ENCODE measurements at regions not wholly inside any gene's neighbourhood (a gene's known extent, or its start where the extent isn't known, plus 50 kb on each side); places are given as distances from the start of the nearest gene placed in this dataset.

GRCh38 chr2:163419000-163419830 is 316.6 kb downstream of the FIGN start:
- Mint-ChIP-seq H3K36me3 (no peaks in the 10 kb centered on the region), H3K27me3 (no peaks in the 10 kb centered on the region), H3K9me3 (peaks cover 11% of the 10 kb centered on the region), H3K27ac (no peak overlapping the region), H3K4me1 (no peaks in the 10 kb centered on the region), H3K4me3 (no peak overlapping the region)
- no peak for DNase-seq
- CTCF ChIA-PET = no interaction called here

DNA sequence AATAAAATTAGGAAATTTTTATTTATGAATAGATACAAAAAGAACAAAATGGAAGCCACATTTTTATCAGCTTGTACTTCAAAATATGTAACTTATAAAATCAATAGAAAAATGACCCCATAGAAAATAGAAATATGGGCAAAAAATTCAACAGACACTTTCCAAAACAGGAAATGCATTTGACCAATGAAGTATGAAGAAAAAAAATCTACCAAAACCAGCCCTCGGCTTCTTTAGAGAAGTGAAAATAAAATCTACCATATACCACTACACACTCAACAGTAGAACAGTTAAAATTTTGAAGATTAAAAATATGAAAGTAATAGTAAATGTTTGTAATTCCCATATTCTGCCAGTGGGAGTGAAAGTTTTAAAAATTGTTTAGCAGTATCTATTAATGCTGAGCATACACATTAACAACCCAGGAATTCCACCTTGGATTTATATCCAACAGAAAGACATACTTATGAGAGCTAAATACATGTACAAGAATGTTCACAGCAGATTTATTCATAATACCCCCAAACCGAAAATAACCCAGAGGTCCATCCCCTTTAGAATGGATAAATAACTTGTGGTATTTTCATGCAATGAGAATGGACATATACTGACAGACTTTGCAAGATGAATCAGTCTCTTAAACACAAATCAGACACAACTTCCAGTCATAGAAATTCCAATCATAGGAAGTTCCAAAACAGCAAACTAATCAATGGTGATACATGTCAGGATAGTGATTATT is 318.0 kb downstream of the FIGN start:
- CTCF ChIA-PET = no interaction called here
- no peak for DNase-seq
- Mint-ChIP-seq H3K4me1 (no peaks in the 10 kb centered on the region), H3K36me3 (no peaks in the 10 kb centered on the region), H3K27ac (no peak overlapping the region), H3K27me3 (no peaks in the 10 kb centered on the region), H3K4me3 (no peak overlapping the region), H3K9me3 (peaks cover 11% of the 10 kb centered on the region)

DNA sequence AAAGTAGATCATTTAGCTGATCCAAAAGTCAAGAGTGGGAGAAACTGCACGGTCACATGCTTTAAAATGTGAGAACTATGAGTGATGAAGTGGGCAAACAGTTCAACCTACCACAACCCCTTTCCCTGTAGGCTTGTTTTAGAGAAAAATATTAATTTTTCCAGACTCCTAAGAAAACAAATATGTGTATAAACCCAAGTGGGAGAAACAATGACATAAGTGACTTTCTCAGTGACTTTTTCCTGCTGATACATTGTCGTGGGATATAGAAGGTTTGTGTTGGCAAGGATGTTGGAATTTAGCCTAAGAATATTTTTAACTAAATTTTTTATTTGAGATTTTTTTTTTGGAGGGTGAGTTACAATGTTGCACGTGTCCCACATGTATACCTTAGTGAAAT is 321.7 kb downstream of the FIGN start:
- Mint-ChIP-seq H3K36me3 (no peaks in the 10 kb centered on the region), H3K27ac (no peak overlapping the region), H3K4me1 (no peaks in the 10 kb centered on the region), H3K9me3 (peaks cover 12% of the 10 kb centered on the region), H3K27me3 (no peaks in the 10 kb centered on the region), H3K4me3 (no peak overlapping the region)
- no peak for DNase-seq
- CTCF ChIA-PET = no interaction called here

DNA sequence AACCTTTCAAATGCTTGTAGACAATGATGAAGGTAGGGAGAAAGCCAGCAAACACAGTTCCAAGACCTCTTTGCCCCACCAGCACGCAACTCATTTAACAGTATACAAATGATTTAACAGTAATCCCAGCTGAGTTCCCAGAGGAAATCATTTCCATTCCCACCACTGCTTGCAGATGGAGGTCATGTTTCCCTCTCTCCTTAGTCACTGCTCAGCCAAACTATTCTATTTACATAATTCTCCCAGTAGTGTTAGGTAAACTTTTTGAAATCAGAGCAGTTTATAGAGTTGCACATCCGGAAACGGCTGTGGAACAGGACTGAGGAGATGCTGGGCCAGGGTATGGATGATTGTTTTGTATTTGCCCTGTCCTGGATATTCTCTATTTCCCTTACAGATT is 328.5 kb downstream of the FIGN start:
- Mint-ChIP-seq H3K9me3 (peaks cover 6% of the 10 kb centered on the region), H3K36me3 (no peaks in the 10 kb centered on the region), H3K4me3 (no peak overlapping the region), H3K27ac (no peak overlapping the region), H3K4me1 (no peaks in the 10 kb centered on the region), H3K27me3 (no peaks in the 10 kb centered on the region)
- DNase-seq = no peak
- CTCF ChIA-PET = no interaction called here

DNA sequence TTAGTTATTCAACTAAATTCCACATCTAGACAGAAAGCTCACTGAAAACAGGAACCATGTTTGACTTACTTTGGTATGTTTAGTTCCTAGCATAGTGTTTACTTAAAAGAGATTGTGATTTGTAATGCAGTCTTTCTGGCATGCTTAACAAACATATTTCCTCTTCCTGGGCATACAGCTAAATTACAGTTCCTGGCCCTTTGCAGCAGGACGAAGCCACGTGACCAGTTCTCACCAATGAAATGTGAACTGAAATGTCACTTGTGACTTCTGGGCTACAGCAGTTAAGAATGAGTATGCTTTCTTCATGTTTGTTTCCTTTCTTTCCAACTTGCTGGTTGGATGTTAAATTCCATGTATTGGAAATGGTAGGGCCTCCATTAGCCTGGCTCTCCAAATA is 330.5 kb downstream of the FIGN start:
- Mint-ChIP-seq H3K9me3 (peaks cover 6% of the 10 kb centered on the region), H3K27ac (no peak overlapping the region), H3K4me1 (no peaks in the 10 kb centered on the region), H3K36me3 (no peaks in the 10 kb centered on the region), H3K4me3 (no peak overlapping the region), H3K27me3 (no peaks in the 10 kb centered on the region)
- no peak for DNase-seq
- CTCF ChIA-PET = no interaction called here

DNA sequence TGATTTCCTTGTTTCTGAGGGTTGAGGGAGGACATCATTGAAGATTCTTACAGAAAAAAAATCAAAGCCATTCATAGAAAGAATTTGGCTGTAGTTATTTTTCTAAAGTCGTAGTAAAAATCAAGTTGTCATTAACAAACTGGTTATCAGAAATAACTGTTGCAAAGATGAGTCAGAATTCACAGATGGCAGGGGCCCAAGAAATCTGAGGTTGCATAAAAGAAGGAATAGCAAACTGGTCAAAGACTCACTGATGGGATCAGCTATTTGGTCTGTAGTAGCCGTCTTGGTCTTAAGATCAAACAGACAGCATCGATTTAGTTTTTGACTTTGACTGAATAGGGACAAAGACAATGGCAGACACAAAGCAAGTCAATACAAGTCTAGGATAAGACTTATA is 334.3 kb downstream of the FIGN start:
- H3K36me3 Mint-ChIP-seq = no peaks in the 10 kb centered on the region
- no peak for DNase-seq
- H3K4me3 Mint-ChIP-seq = no peak overlapping the region
- CTCF ChIA-PET = no interaction called here
- peaks cover 3% of the 10 kb centered on the region for H3K9me3 Mint-ChIP-seq
- H3K27me3 Mint-ChIP-seq = no peaks in the 10 kb centered on the region
- H3K27ac Mint-ChIP-seq = no peak overlapping the region
- no peaks in the 10 kb centered on the region for H3K4me1 Mint-ChIP-seq

DNA sequence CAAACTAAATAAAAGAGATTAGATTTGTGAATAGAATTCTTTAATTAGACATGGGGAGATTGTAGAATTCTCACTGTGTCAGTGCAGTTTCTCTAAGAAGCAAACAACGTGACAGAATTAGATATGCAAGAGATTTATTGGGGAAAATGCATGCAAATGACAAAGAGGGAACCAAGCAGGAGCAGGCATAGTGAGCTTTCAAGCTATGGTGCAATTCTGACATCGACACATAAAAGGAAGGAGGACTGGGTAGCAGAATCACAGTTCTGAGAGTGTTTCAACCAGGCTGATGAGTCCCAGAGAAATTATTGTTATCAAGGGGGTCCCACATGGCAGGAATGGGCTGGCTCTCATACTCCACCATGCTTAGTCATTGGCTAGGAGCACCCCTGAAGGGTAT is 338.4 kb downstream of the FIGN start:
- CTCF ChIA-PET = no interaction called here
- Mint-ChIP-seq H3K4me1 (no peaks in the 10 kb centered on the region), H3K36me3 (no peaks in the 10 kb centered on the region), H3K4me3 (no peak overlapping the region), H3K9me3 (no peaks in the 10 kb centered on the region), H3K27me3 (no peaks in the 10 kb centered on the region), H3K27ac (no peak overlapping the region)
- DNase-seq = no peak

DNA sequence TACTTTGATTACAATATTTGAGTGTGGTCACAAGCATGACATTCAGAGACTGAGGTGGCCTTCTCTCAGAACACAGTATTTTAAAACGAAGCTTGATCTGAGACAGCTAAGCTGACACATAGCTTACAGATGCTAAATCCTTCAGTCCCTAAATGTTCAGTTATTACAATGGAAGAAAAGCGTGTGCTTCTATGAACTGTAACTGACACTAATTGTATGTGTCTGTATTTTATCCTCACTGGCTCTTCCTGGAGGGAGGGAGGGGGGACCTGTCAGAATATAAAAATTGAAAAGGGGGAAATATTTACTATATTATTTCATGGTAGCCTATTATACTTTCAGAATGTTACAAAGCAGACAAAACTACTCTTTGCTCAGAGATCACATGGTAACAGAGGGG is 340.2 kb downstream of the FIGN start:
- no peaks in the 10 kb centered on the region for H3K27me3 Mint-ChIP-seq
- no peaks in the 10 kb centered on the region for H3K36me3 Mint-ChIP-seq
- H3K27ac Mint-ChIP-seq = no peak overlapping the region
- CTCF ChIA-PET = no interaction called here
- H3K4me1 Mint-ChIP-seq = no peaks in the 10 kb centered on the region
- H3K9me3 Mint-ChIP-seq = no peaks in the 10 kb centered on the region
- H3K4me3 Mint-ChIP-seq = no peak overlapping the region
- DNase-seq = no peak

GRCh38 chr2:163389838-163390237 is 346.0 kb downstream of the FIGN start:
- no peaks in the 10 kb centered on the region for H3K9me3 Mint-ChIP-seq
- no peak overlapping the region for H3K27ac Mint-ChIP-seq
- no peaks in the 10 kb centered on the region for H3K36me3 Mint-ChIP-seq
- CTCF ChIA-PET = no interaction called here
- H3K4me3 Mint-ChIP-seq = no peak overlapping the region
- H3K27me3 Mint-ChIP-seq = no peaks in the 10 kb centered on the region
- no peaks in the 10 kb centered on the region for H3K4me1 Mint-ChIP-seq
- DNase-seq = no peak

DNA sequence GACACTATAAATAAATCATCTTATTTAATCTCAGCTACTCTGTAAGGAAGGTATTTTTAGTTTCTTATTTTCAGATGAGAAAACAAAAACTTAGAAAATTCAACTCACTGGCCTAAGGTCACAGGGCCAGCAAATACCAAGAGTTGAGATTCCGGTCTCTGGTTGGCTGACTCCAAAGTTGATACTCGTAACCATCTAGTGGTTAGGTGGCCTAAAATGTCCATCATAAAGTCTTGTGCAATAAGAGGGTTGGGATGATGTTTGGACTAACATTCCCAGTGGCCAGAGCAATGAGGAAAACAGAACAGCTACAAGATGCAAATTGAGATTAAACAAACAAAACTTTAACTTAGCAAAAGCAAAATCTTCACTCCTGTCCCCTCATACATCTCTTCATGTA is 360.3 kb downstream of the FIGN start:
- no peak for DNase-seq
- H3K9me3 Mint-ChIP-seq = peaks cover 1% of the 10 kb centered on the region
- no peak overlapping the region for H3K4me3 Mint-ChIP-seq
- no peaks in the 10 kb centered on the region for H3K4me1 Mint-ChIP-seq
- H3K27me3 Mint-ChIP-seq = no peaks in the 10 kb centered on the region
- H3K36me3 Mint-ChIP-seq = no peaks in the 10 kb centered on the region
- no peak overlapping the region for H3K27ac Mint-ChIP-seq
- CTCF ChIA-PET = no interaction called here

DNA sequence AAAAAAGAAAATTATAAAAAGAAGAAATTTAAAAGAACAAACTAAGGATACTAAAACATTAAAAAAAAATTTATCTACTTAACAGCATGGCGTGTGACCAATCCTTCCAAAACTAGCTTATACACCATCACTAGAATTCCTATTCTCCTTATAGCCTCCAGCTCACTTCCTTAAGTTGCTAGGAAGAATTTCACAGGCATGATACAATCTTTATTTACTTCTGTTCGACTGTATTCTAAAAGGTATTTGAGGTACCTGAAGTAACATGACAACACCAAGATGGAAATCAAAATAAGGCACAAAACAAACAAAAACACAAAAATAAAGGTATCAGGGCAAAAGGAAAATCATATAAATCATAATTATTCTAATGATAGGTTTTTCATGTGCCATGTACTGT is 360.7 kb downstream of the FIGN start:
- Mint-ChIP-seq H3K4me3 (no peak overlapping the region), H3K4me1 (no peaks in the 10 kb centered on the region), H3K36me3 (no peaks in the 10 kb centered on the region), H3K9me3 (peaks cover 1% of the 10 kb centered on the region), H3K27ac (no peak overlapping the region), H3K27me3 (no peaks in the 10 kb centered on the region)
- no peak for DNase-seq
- CTCF ChIA-PET = no interaction called here

DNA sequence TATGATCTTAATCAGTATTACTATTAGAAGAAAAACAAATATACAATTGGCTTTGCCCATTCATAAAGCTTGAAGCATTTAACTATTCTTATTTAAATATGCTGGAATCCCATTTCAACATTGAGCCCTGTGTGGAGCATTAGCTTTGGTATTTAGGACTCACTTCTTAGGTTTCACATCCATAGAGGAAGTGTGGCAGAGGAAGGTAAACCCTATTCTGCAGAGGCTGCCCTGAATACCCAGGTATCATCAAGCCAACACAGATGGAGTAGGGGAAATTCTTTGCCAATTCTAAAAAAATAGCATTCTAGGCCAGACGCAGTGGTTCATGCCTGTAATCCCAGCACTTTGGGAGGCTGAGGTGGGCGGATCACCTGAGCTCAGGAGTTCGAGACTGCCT is 361.5 kb downstream of the FIGN start:
- CTCF ChIA-PET = no interaction called here
- Mint-ChIP-seq H3K36me3 (no peaks in the 10 kb centered on the region), H3K4me3 (no peak overlapping the region), H3K4me1 (no peaks in the 10 kb centered on the region), H3K27me3 (no peaks in the 10 kb centered on the region), H3K27ac (no peak overlapping the region), H3K9me3 (no peaks in the 10 kb centered on the region)
- no peak for DNase-seq

GRCh38 chr2:163373496-163373895 is 362.3 kb downstream of the FIGN start:
- DNase-seq = no peak
- Mint-ChIP-seq H3K4me1 (no peaks in the 10 kb centered on the region), H3K27me3 (no peaks in the 10 kb centered on the region), H3K4me3 (no peak overlapping the region), H3K36me3 (no peaks in the 10 kb centered on the region), H3K9me3 (no peaks in the 10 kb centered on the region), H3K27ac (no peak overlapping the region)
- CTCF ChIA-PET = no interaction called here

- CTCF ChIA-PET = no interaction called here
- Mint-ChIP-seq H3K4me3 (no peak overlapping the region), H3K27me3 (no peaks in the 10 kb centered on the region), H3K27ac (no peak overlapping the region), H3K4me1 (no peaks in the 10 kb centered on the region), H3K36me3 (no peaks in the 10 kb centered on the region), H3K9me3 (no peaks in the 10 kb centered on the region)
- no peak for DNase-seq
These were observed 365.5 kb downstream of the FIGN start for GRCh38 chr2:163370169-163370886.

DNA sequence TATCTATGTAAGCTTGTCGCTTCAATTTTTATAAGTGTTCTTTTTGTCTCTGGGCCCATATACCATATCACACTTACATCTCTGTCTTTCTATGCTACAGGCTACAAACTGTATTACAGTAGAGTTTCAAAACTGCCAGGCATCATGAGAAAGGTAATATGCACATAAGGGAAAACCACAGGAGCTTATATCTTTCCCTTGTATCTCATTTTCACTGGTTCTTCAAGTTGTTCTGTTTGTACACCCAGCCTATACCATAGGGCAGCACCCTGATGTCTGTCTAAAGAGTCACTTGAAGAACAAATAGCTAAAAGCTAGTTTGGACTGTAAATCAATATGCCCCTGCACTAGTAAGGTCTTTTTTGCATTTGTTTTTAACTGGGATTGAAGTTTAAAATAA is 366.7 kb downstream of the FIGN start:
- H3K4me1 Mint-ChIP-seq = no peaks in the 10 kb centered on the region
- H3K4me3 Mint-ChIP-seq = no peak overlapping the region
- H3K27me3 Mint-ChIP-seq = no peaks in the 10 kb centered on the region
- CTCF ChIA-PET = no interaction called here
- no peak for DNase-seq
- H3K36me3 Mint-ChIP-seq = no peaks in the 10 kb centered on the region
- no peaks in the 10 kb centered on the region for H3K9me3 Mint-ChIP-seq
- H3K27ac Mint-ChIP-seq = no peak overlapping the region

Data from activated naive CD4-positive, alpha-beta T cell treated with anti-CD3 and anti-CD28 coated beads, Interleukin-2, amount 10 ng/mL, durations not matched to agents 7 days and 5 days (primary cell).